Left hindlimb (tissue), 1 donor: ENCODE measurements at regions not wholly inside any gene's neighbourhood (a gene's known extent, or its start where the extent isn't known, plus 50 kb on each side); places are given as distances from the start of the nearest gene placed in this dataset.

Experiments used
- DNase-seq: peaks from one replicate; pipeline ENCODE4 v3.0.0-alpha.2; 2018

GRCh38 chr2:146852661-146853060, 992.2 kb upstream of the ACVR2A start:
- no peak for DNase-seq

- no peak for DNase-seq
These were observed 994.1 kb upstream of the ACVR2A start for GRCh38 chr2:146850746-146851145.

DNA sequence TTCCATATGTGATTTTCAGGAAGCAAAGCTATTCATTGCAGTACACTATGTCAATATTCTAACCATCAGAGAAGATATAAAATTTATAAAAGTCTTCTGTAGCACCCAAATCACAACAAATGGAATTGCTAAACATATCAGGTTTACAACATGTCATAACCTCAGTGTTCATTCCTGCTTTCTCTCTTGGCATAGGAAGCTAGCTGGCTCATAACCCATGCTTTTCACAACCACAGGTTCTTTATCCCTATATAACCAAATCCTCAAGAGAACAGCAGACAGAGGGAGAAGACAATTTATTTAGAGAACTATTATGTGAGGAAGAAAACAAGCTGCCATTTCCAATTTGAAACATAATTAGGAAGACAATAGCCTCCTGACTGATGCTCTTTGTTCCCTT, 997.0 kb upstream of the ACVR2A start:
- no peak for DNase-seq

DNA sequence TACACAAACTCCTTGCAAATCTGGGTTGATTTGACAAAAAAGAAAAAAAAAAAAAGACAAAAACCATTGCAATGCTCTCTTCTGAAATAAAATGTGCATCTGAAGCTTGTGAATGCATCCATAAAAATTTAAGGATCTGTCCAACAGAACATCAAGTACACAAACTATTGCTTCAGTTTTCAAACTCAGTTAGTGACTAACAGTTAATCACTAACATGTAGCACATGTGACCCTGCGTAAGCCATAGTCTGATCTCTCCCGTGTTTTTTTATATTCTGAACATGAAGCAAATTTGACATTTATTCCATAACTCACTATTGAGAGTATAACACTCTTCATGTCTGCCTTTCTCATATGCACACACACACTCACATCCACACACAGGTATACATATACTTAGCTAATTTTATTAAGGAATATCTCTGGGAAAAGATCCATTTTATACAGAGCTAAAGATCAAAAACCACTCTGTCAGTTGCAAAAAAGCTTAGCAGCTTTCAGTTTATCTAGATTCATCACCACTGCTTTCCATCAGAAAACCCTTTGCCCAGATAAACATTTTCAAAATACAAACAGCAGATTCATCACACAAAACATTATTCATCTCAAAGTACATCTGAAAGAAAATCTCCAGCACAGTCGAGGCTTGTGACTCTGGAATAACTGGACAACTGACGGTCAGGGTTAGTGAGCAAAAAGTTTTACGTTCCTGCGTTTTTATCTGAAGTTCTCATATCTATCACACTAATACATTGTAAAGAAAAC, 1000.4 kb upstream of the ACVR2A start:
- DNase-seq: no peak

DNA sequence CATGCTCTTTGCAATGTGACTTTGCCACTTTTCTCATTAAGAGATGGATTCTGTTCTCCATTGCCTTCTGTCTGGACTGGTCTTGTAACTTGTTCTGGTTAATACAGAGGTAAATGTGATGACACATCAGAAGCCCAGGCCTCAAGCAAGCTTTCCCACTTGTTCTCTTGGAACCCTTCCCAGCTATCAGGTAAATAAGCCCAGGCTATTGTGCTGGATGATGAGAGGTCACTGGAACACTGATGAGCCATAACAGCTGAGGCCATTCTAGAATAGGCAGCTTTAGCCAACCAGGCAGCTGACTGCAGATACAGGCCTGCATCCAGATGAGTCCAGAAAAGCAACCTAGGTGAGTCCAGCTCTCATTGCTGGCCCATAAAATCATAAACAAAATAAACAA, 1007.0 kb upstream of the ACVR2A start:
- no peak for DNase-seq

- DNase-seq: no peak
These were observed 1018.4 kb upstream of the ACVR2A start for GRCh38 chr2:146826388-146826787.

DNA sequence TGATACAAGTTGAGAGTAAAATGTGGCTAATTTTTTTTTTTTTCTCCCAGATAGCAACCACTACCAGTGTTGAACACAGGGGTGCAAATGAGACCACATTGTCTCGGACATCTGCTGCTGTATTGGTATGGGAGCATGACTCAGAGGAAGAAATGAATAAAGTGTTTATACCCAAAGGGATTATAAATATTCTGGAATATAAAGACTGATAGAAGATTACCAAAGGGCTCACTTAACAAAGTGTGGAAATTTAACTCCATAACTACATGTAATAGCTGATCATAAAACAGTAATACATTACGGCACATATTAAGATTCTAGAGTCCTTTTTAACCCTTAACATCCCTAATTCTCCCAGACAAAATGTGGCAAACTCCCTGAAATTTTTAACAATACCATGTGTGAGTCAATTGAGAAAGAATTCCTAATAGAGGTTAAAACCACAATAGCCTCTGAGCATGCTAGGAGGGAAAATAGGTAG, 1023.0 kb upstream of the ACVR2A start:
- no peak for DNase-seq

GRCh38 chr2:146820672-146821071, 1024.2 kb upstream of the ACVR2A start:
- no peak for DNase-seq

DNA sequence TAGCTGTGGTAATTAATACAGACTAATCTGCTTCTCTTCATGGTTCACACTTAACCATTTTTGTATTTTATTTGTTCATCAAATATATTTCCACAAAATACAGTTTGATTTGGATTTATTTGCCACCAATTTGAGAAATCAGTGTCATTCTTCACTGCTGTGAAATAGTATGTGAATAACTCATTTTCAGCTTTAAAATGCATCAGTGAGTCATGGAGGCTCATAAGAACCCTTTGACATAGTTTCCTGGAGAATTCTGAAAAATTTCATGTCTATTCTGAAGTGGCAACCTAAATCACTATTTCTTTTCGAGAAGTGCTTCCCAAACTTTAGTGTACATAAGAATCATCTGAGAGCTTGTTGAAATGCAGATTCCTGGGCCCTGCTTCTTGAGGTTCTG, 1026.7 kb upstream of the ACVR2A start:
- DNase-seq: no peak

GRCh38 chr2:146817613-146818012, 1027.2 kb upstream of the ACVR2A start:
- DNase-seq: no peak

GRCh38 chr2:146814971-146815370, 1029.9 kb upstream of the ACVR2A start:
- DNase-seq: no peak

GRCh38 chr2:146807568-146808168, 1037.2 kb upstream of the ACVR2A start:
- DNase-seq: peak; percentile 34

GRCh38 chr2:146806364-146807005, 1038.3 kb upstream of the ACVR2A start:
- no peak for DNase-seq

- DNase-seq: no peak
These were observed 1040.5 kb upstream of the ACVR2A start for GRCh38 chr2:146804288-146804687.

DNA sequence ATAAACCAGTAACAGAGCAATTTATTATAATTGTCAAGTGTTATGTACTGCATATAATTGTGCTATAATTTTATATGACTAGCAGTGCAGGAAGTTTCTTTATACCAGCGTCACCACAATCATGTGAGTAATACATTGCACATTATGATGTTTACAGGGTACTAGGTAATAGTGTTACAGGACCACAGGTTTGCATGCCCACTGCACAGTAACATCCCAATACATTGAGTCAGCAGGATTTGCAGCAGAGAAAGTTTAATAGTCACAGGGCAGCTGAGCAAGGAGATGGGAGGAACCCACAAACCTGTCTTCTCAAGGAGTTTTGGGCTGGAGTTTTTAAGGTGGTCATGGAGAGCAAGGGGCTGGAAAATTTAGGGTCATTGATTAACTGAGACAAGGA, 1042.9 kb upstream of the ACVR2A start:
- no peak for DNase-seq

DNA sequence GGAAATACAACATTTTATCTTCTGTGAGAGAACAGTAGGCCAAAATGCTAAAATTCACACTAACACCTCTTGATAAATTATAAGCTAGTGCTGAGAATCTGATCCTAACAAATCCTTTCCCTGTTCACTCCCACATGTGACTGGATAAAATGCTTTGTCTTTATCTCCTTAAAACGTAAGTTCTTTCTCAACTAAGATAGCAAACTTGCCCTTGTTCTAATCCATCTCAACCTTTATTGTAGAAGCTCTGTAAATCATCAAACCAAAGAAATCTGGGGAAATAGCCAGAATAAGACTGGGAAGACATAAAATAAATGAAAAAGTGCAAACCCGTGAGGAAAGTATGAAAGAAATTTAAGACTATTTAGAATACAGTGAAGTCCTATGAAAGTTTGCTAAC, 1058.4 kb upstream of the ACVR2A start:
- DNase-seq: no peak

DNA sequence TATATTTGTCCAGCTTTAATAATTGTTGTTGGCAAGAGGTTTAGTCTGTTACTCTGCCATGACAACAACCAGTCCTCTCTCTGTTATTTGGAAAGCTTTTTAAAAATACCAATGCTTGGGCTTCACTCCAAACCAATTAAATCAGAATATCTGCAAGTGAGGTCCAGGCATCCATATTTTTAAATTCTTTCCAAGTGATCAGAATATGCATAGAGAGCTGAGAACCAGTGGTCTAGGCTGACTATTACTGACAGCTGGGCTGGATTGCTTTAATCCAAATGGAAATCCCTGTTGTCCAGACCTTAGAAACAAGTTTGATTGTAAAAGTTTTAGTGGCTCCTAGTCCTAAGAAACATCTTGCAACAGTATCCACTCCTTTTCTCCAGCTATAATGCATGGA, 1059.7 kb upstream of the ACVR2A start:
- no peak for DNase-seq

DNA sequence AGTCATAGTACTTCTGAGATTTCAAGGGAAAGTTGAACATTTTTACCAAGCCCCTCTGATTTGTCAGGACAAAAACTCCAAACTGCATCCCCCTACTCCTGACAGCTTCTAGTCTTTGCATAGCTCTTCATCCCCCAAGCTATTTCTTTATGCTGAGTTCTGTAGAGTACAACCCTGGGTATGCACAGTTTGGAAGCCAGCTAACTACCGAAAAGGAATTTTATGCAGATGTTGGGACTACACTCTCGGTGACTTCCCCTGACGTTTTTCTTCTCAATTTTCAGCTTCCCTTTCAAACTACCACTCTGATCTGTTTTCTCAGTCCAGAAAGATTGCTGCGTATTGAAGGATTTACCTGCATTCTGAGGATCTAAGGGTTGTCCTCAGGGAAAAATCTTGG, 1060.2 kb upstream of the ACVR2A start:
- no peak for DNase-seq

GRCh38 chr2:146777181-146777580, 1067.6 kb upstream of the ACVR2A start:
- no peak for DNase-seq

DNA sequence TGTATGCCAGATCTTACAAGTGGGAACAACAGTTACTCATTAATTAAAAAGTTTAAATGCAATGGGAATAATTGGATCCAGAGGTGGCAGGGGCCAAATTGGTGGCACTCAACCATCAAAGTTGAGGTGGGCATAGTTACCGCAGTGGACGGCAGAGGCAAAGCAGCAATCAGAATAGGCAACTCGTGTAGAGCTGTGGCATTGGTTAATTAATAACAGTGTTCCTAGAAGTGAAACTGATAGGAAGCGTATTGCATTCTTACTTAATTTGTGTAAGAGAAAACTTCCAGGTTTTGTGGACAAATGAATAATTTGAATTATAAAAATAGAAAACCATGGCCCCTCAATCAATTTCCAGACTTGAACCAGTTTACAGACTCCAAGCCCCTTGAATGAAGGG, 1068.2 kb upstream of the ACVR2A start:
- no peak for DNase-seq

GRCh38 chr2:146771531-146771930, 1073.3 kb upstream of the ACVR2A start:
- DNase-seq: no peak

- DNase-seq: no peak
These were observed 1080.5 kb upstream of the ACVR2A start for GRCh38 chr2:146764301-146764700.

GRCh38 chr2:146762786-146763185, 1082.0 kb upstream of the ACVR2A start:
- DNase-seq: no peak

GRCh38 chr2:146754606-146755005, 1090.2 kb upstream of the ACVR2A start:
- no peak for DNase-seq
